Testis (tissue), 2 donors: ENCODE measurements at regions not wholly inside any gene's neighbourhood (a gene's known extent, or its start where the extent isn't known, plus 50 kb on each side); places are given as distances from the start of the nearest gene placed in this dataset.

Source experiments
- CTCF ChIP-seq, 3 experiments: fragments of 450-650 bp in 2 of 3; fragments of 200-600 bp in 1 of 3; sonication (generic) in 1 of 3; IDR thresholded peaks; one replicate each; pipeline ENCODE4 v1.5.1; 2016 to 2019; ENCODE audit warnings: antibody characterized with exemption in 3 of 3, mild to moderate bottlenecking in 2 of 3, moderate library complexity in 1 of 3
- POLR2A ChIP-seq: fragments of 450-650 bp; IDR thresholded peaks from one replicate; pipeline ENCODE4 v1.6.1; 2017; ENCODE audit warnings: antibody characterized with exemption, mild to moderate bottlenecking, moderate library complexity

DNA sequence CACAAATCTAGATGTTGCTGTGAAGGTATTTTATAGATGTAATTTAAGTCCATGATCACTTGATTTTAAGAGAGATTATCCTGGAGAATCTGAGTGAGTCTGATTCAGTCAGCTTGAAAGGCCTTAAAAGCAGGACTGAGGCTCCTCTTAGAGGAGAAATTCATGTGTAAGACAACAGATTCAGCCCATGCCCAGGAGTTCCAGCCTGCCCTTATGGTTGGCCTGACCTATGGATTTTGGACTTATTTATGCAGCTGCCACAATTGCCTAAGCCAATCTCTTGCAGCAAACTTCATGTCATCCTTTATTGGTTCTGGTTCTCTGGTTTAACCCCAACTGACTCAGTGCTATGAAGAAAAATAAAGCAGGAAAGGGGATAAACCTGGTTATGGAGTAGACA lies 296.5 kb upstream of the RASGRP1 start:
- no peak for TF ChIP-seq CTCF (IDR thresholded peaks at IDR 0.05)
- TF ChIP-seq POLR2A = no peak
